ENCODE measurements at regions not wholly inside any gene's neighbourhood (a gene's known extent, or its start where the extent isn't known, plus 50 kb on each side); places are given as distances from the start of the nearest gene placed in this dataset.

GRCh38 chr16:73499276-73499675, 451.3 kb upstream of the ZFHX3 start:
- no peak for DNase-seq

- no peak for DNase-seq
Measured at GRCh38 chr16:73485880-73486279, 438.0 kb upstream of the ZFHX3 start.

- no peak for DNase-seq
Measured at GRCh38 chr16:73483934-73484711, 436.2 kb upstream of the ZFHX3 start.

GRCh38 chr16:73483076-73483791, 435.3 kb upstream of the ZFHX3 start:
- DNase-seq = no peak

GRCh38 chr16:73482310-73482709, 434.4 kb upstream of the ZFHX3 start:
- no peak for DNase-seq

GRCh38 chr16:73480381-73480780, 432.5 kb upstream of the ZFHX3 start:
- DNase-seq = no peak

GRCh38 chr16:73473713-73474112, 425.8 kb upstream of the ZFHX3 start:
- DNase-seq = no peak

- DNase-seq = no peak
Measured at GRCh38 chr16:73464834-73465233, 416.9 kb upstream of the ZFHX3 start.

GRCh38 chr16:73459586-73459985, 411.7 kb upstream of the ZFHX3 start:
- DNase-seq = no peak

GRCh38 chr16:73457851-73458250, 409.9 kb upstream of the ZFHX3 start:
- DNase-seq = no peak

- no peak for DNase-seq
Measured at GRCh38 chr16:73448970-73449369, 401.0 kb upstream of the ZFHX3 start.

- no peak for DNase-seq
Measured at GRCh38 chr16:73447846-73448245, 399.9 kb upstream of the ZFHX3 start.

- DNase-seq = no peak
Measured at GRCh38 chr16:73434621-73435020, 386.7 kb upstream of the ZFHX3 start.

- DNase-seq = no peak
Measured at GRCh38 chr16:73433731-73434307, 385.9 kb upstream of the ZFHX3 start.

GRCh38 chr16:73432850-73433730, 385.2 kb upstream of the ZFHX3 start:
- peak in 1 of 58 donors; percentile 17 for DNase-seq

- DNase-seq = no peak
Measured at GRCh38 chr16:73430138-73430537, 382.2 kb upstream of the ZFHX3 start.

GRCh38 chr16:73428121-73428520, 380.2 kb upstream of the ZFHX3 start:
- DNase-seq = no peak

GRCh38 chr16:73427164-73427563, 379.2 kb upstream of the ZFHX3 start:
- DNase-seq = no peak

- DNase-seq = no peak
Measured at GRCh38 chr16:73426433-73427160, 378.7 kb upstream of the ZFHX3 start.

GRCh38 chr16:73420676-73421075, 372.7 kb upstream of the ZFHX3 start:
- no peak for DNase-seq

- no peak for DNase-seq
Measured at GRCh38 chr16:73420244-73420643, 372.3 kb upstream of the ZFHX3 start.
